ENCODE measurements at regions not wholly inside any gene's neighbourhood (a gene's known extent, or its start where the extent isn't known, plus 50 kb on each side); places are given as distances from the start of the nearest gene placed in this dataset.

- Histone ChIP-seq H3K9me3 (ENCODE audit: control insufficient read depth in 1 of 2, low read length in 2 of 2) (no peaks in the 10 kb centered on the region), H3K4me1 (ENCODE audit: insufficient read depth, low read length) (no peaks in the 10 kb centered on the region), H3K36me3 (ENCODE audit: insufficient read depth, low read length) (no peaks in the 10 kb centered on the region), H3K27ac (ENCODE audit: low read depth, low read length) (no peak overlapping the region), H3K27me3 (ENCODE audit: insufficient read depth, low read length) (no peaks in the 10 kb centered on the region), H3K4me3 (ENCODE audit: low read length in 2 of 2) (no peak overlapping the region)
- ChIA-PET CTCF (ENCODE audit: partially characterized antibody) (no interaction called here), POLR2A (ENCODE audit: partially characterized antibody) (no interaction called here)
- Mint-ChIP-seq H3K27me3 (no peaks in the 10 kb centered on the region), H3K4me3 (no peak overlapping the region), H3K36me3 (no peaks in the 10 kb centered on the region), H3K9me3 (peaks cover 0 to 7% (median 2%) of the 10 kb centered on the region in 8 donors), H3K27ac (no peak overlapping the region), H3K4me1 (no peaks in the 10 kb centered on the region)
- no peak for DNase-seq
- intact Hi-C loops (cut with micrococcal nuclease) = no loop called here
These were observed 162.0 kb upstream of the TRPC7 start for GRCh38 chr5:136527311-136527710.

DNA sequence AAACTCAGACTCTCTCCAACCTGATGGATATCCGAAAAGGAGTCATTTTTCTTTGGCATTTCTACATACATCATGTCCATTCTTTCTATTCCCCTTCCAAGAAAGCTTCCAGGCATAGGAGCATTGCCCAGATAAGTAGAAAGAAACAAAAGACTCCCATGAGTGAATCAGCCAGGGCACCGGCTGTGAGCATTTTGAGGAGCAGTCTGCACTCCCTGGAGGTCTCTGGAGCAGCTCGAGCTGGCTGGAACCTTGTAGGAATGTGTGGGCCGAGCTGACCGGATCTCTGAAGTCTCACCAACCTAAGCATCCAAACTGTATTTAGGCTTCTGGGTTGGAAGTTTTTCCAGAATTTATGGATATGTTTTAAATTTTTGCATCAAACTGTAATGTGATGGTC lies 161.4 kb upstream of the TRPC7 start:
- Histone ChIP-seq H3K4me3 (ENCODE audit: low read length in 2 of 2) (no peak overlapping the region), H3K4me1 (ENCODE audit: insufficient read depth, low read length) (no peaks in the 10 kb centered on the region), H3K27me3 (ENCODE audit: insufficient read depth, low read length) (no peaks in the 10 kb centered on the region), H3K9me3 (ENCODE audit: control insufficient read depth in 1 of 2, low read length in 2 of 2) (no peaks in the 10 kb centered on the region), H3K27ac (ENCODE audit: low read depth, low read length) (no peak overlapping the region), H3K36me3 (ENCODE audit: insufficient read depth, low read length) (no peaks in the 10 kb centered on the region)
- no peaks in the 10 kb centered on the region for H3K27me3 Mint-ChIP-seq
- no peak overlapping the region for H3K27ac Mint-ChIP-seq
- intact Hi-C loops (cut with micrococcal nuclease) = no loop called here
- H3K36me3 Mint-ChIP-seq = no peaks in the 10 kb centered on the region
- H3K9me3 Mint-ChIP-seq = peaks cover 0 to 5% (median 2%) of the 10 kb centered on the region in 8 donors
- ChIA-PET POLR2A (ENCODE audit: partially characterized antibody) (no interaction called here), CTCF (ENCODE audit: partially characterized antibody) (no interaction called here)
- DNase-seq = no peak
- H3K4me3 Mint-ChIP-seq = no peak overlapping the region
- H3K4me1 Mint-ChIP-seq = no peaks in the 10 kb centered on the region

GRCh38 chr5:136526021-136526420 lies 160.7 kb upstream of the TRPC7 start:
- no peak for DNase-seq
- H3K27me3 Mint-ChIP-seq = no peaks in the 10 kb centered on the region
- Histone ChIP-seq H3K4me3 (ENCODE audit: low read length in 2 of 2) (no peak overlapping the region), H3K9me3 (ENCODE audit: control insufficient read depth in 1 of 2, low read length in 2 of 2) (no peaks in the 10 kb centered on the region), H3K27ac (ENCODE audit: low read depth, low read length) (no peak overlapping the region), H3K36me3 (ENCODE audit: insufficient read depth, low read length) (no peaks in the 10 kb centered on the region), H3K27me3 (ENCODE audit: insufficient read depth, low read length) (no peaks in the 10 kb centered on the region), H3K4me1 (ENCODE audit: insufficient read depth, low read length) (no peaks in the 10 kb centered on the region)
- peaks cover 0 to 5% (median 1%) of the 10 kb centered on the region in 8 donors for H3K9me3 Mint-ChIP-seq
- no peaks in the 10 kb centered on the region for H3K4me1 Mint-ChIP-seq
- ChIA-PET POLR2A (ENCODE audit: partially characterized antibody) (no interaction called here), CTCF (ENCODE audit: partially characterized antibody) (no interaction called here)
- H3K4me3 Mint-ChIP-seq = no peak overlapping the region
- no peaks in the 10 kb centered on the region for H3K36me3 Mint-ChIP-seq
- intact Hi-C loops (cut with micrococcal nuclease) = no loop called here
- no peak overlapping the region for H3K27ac Mint-ChIP-seq

- H3K36me3 ChIP-seq (ENCODE audit: insufficient read depth, low read length) = no peaks in the 10 kb centered on the region
- H3K9me3 ChIP-seq (ENCODE audit: control insufficient read depth in 1 of 2, low read length in 2 of 2) = no peaks in the 10 kb centered on the region
- DNase-seq = no peak
- H3K4me1 ChIP-seq (ENCODE audit: insufficient read depth, low read length) = no peaks in the 10 kb centered on the region
- POLR2A ChIA-PET (ENCODE audit: partially characterized antibody) = no interaction called here
- intact Hi-C loops (cut with micrococcal nuclease) = no loop called here
- H3K4me3 ChIP-seq (ENCODE audit: low read length in 2 of 2) = no peak overlapping the region
- Mint-ChIP-seq H3K9me3 (peaks cover 0 to 4% (median 1%) of the 10 kb centered on the region in 8 donors), H3K4me3 (no peak overlapping the region), H3K27me3 (no peaks in the 10 kb centered on the region), H3K36me3 (no peaks in the 10 kb centered on the region), H3K4me1 (no peaks in the 10 kb centered on the region), H3K27ac (no peak overlapping the region)
- CTCF ChIA-PET (ENCODE audit: partially characterized antibody) = no interaction called here
- H3K27me3 ChIP-seq (ENCODE audit: insufficient read depth, low read length) = no peaks in the 10 kb centered on the region
- no peak overlapping the region for H3K27ac ChIP-seq (ENCODE audit: low read depth, low read length)
These were observed 160.3 kb upstream of the TRPC7 start for GRCh38 chr5:136525597-136525996.

DNA sequence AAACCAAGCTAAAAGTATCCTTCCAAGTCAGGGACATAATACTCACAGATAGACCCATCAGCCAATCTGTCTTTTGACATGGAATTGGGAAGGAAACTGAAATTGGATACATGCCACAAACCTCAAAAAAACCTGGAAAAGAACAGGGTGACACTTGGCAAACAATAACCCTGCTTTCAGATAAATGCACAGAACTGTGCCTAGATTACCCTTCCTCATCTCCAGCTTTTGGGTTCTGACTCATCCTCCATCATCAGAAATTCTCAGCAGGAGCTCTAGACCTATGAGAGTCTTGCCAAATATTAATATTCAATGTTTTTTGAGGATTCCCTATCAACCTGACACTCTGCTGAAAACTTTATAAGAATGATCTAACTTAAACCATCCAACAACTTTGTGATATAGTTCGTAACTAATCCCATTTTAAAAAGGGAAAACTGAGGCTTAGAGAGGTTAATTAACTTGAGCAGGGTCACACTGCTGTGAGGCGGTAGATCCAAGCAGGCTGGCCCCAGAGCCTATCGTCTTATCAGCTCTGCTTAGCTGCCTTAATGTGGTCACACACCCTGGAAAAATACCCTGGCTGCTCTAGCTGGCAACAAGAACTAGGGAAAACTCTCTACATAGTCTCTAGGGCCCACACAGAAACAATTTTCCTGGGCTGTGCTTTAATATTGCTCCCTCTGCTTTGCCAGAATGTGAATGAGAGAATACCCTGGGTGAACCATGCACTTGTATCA lies 157.0 kb upstream of the TRPC7 start:
- CTCF ChIA-PET (ENCODE audit: partially characterized antibody) = no interaction called here
- H3K27ac Mint-ChIP-seq = no peak overlapping the region

GRCh38 chr5:136521696-136522095 lies 156.4 kb upstream of the TRPC7 start:
- CTCF ChIA-PET (ENCODE audit: partially characterized antibody) = no interaction called here
- Mint-ChIP-seq H3K4me1 (no peaks in the 10 kb centered on the region), H3K27ac (no peak overlapping the region), H3K4me3 (no peak overlapping the region), H3K9me3 (peaks cover 0 to 3% (median under 1%) of the 10 kb centered on the region in 8 donors), H3K36me3 (no peaks in the 10 kb centered on the region), H3K27me3 (no peaks in the 10 kb centered on the region)
- Histone ChIP-seq H3K36me3 (ENCODE audit: insufficient read depth, low read length) (no peaks in the 10 kb centered on the region), H3K27me3 (ENCODE audit: insufficient read depth, low read length) (no peaks in the 10 kb centered on the region), H3K4me3 (ENCODE audit: low read length in 2 of 2) (no peak overlapping the region), H3K27ac (ENCODE audit: low read depth, low read length) (no peak overlapping the region), H3K4me1 (ENCODE audit: insufficient read depth, low read length) (no peaks in the 10 kb centered on the region), H3K9me3 (ENCODE audit: control insufficient read depth in 1 of 2, low read length in 2 of 2) (no peaks in the 10 kb centered on the region)
- no peak for DNase-seq
- POLR2A ChIA-PET (ENCODE audit: partially characterized antibody) = no interaction called here
- intact Hi-C loops (cut with micrococcal nuclease) = no loop called here

More for the DNA sequence above, 157.0 kb upstream of the TRPC7 start:
- Mint-ChIP-seq H3K9me3 (peaks cover 0 to 3% (median under 1%) of the 10 kb centered on the region in 8 donors), H3K4me1 (no peaks in the 10 kb centered on the region), H3K36me3 (no peaks in the 10 kb centered on the region), H3K4me3 (no peak overlapping the region), H3K27me3 (no peaks in the 10 kb centered on the region)
- Histone ChIP-seq H3K9me3 (ENCODE audit: control insufficient read depth in 1 of 2, low read length in 2 of 2) (no peaks in the 10 kb centered on the region), H3K4me1 (ENCODE audit: insufficient read depth, low read length) (no peaks in the 10 kb centered on the region), H3K27ac (ENCODE audit: low read depth, low read length) (no peak overlapping the region), H3K27me3 (ENCODE audit: insufficient read depth, low read length) (no peaks in the 10 kb centered on the region), H3K36me3 (ENCODE audit: insufficient read depth, low read length) (no peaks in the 10 kb centered on the region), H3K4me3 (ENCODE audit: low read length in 2 of 2) (no peak overlapping the region)
- no peak for DNase-seq
- intact Hi-C loops (cut with micrococcal nuclease) = no loop called here
- POLR2A ChIA-PET (ENCODE audit: partially characterized antibody) = no interaction called here

GRCh38 chr5:136518814-136519213 lies 153.5 kb upstream of the TRPC7 start:
- Mint-ChIP-seq H3K9me3 (peaks cover 0 to 5% (median under 1%) of the 10 kb centered on the region in 8 donors), H3K27ac (no peak overlapping the region), H3K4me3 (no peak overlapping the region), H3K27me3 (no peaks in the 10 kb centered on the region), H3K4me1 (no peaks in the 10 kb centered on the region), H3K36me3 (no peaks in the 10 kb centered on the region)
- ChIA-PET CTCF (ENCODE audit: partially characterized antibody) (no interaction called here), POLR2A (ENCODE audit: partially characterized antibody) (no interaction called here)
- intact Hi-C loops (cut with micrococcal nuclease) = no loop called here
- no peak overlapping the region for H3K4me3 ChIP-seq (ENCODE audit: low read length in 2 of 2)
- no peak overlapping the region for H3K27ac ChIP-seq (ENCODE audit: low read depth, low read length)
- no peaks in the 10 kb centered on the region for H3K27me3 ChIP-seq (ENCODE audit: insufficient read depth, low read length)
- DNase-seq = no peak
- no peaks in the 10 kb centered on the region for H3K36me3 ChIP-seq (ENCODE audit: insufficient read depth, low read length)
- H3K4me1 ChIP-seq (ENCODE audit: insufficient read depth, low read length) = no peaks in the 10 kb centered on the region
- H3K9me3 ChIP-seq (ENCODE audit: control insufficient read depth in 1 of 2, low read length in 2 of 2) = no peaks in the 10 kb centered on the region

- Mint-ChIP-seq H3K27ac (no peak overlapping the region), H3K36me3 (no peaks in the 10 kb centered on the region), H3K27me3 (no peaks in the 10 kb centered on the region), H3K9me3 (peaks cover 0 to 4% (median 0%) of the 10 kb centered on the region in 8 donors), H3K4me1 (no peaks in the 10 kb centered on the region), H3K4me3 (no peak overlapping the region)
- Histone ChIP-seq H3K36me3 (ENCODE audit: insufficient read depth, low read length) (no peaks in the 10 kb centered on the region), H3K27me3 (ENCODE audit: insufficient read depth, low read length) (no peaks in the 10 kb centered on the region), H3K27ac (ENCODE audit: low read depth, low read length) (no peak overlapping the region), H3K4me1 (ENCODE audit: insufficient read depth, low read length) (no peaks in the 10 kb centered on the region), H3K9me3 (ENCODE audit: control insufficient read depth in 1 of 2, low read length in 2 of 2) (no peaks in the 10 kb centered on the region), H3K4me3 (ENCODE audit: low read length in 2 of 2) (no peak overlapping the region)
- DNase-seq = no peak
- CTCF ChIA-PET (ENCODE audit: partially characterized antibody) = no interaction called here
- POLR2A ChIA-PET (ENCODE audit: partially characterized antibody) = no interaction called here
- intact Hi-C loops (cut with micrococcal nuclease) = no loop called here
These were observed 152.8 kb upstream of the TRPC7 start for GRCh38 chr5:136518174-136518573.
